LNCaP clone FGC (cell line): ENCODE measurements at regions not wholly inside any gene's neighbourhood (a gene's known extent, or its start where the extent isn't known, plus 50 kb on each side); places are given as distances from the start of the nearest gene placed in this dataset.
"Not testable (repeated sequence)": the region's sequence is repeated elsewhere in the genome, so short reads cannot be mapped to it uniquely, and the experiment has no call there.

Experiments
- DNase-seq: peaks from one replicate; pipeline ENCODE4 v3.0.0-alpha.2; 2011; ENCODE audit warnings: low read depth
- H3K4me3 ChIP-seq: 2 replicates; pipeline ENCODE4 v1.5.1; 2011; ENCODE audit warnings: mild to moderate bottlenecking, low read depth, low read length, control low read depth
- TF ChIP-seq, protein P1 (sequence below): IDR thresholded peaks from 2 replicates; pipeline ENCODE4 v1.5.1; 2012; ENCODE audit warnings: mild to moderate bottlenecking; ENCODE audit not compliant: control insufficient read depth, insufficient read depth; ENCODE audit errors: extremely low read depth

DNA sequence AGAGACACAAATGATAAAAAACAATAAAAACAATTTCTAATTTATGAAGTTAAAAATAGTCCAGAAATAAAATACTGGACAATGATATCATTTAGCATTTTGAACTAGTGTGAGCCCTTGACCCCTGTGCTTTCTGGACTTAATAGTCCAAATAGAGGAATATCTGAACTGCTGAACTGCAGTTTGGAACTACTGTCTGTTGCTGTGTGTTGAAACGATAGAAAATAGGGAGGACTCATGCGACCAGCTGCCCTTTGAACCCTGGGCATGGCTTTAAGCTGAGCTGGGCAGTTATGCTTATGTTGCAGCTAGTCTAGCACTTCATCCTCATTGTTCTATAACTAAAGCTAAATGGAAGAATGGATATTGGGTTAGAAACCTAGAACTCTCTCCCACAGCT lies 99.5 kb downstream of the FMR1NB start:
- no peak for DNase-seq
- H3K4me3 ChIP-seq, result no peak overlapping the region
- TF ChIP-seq, protein P1, sequence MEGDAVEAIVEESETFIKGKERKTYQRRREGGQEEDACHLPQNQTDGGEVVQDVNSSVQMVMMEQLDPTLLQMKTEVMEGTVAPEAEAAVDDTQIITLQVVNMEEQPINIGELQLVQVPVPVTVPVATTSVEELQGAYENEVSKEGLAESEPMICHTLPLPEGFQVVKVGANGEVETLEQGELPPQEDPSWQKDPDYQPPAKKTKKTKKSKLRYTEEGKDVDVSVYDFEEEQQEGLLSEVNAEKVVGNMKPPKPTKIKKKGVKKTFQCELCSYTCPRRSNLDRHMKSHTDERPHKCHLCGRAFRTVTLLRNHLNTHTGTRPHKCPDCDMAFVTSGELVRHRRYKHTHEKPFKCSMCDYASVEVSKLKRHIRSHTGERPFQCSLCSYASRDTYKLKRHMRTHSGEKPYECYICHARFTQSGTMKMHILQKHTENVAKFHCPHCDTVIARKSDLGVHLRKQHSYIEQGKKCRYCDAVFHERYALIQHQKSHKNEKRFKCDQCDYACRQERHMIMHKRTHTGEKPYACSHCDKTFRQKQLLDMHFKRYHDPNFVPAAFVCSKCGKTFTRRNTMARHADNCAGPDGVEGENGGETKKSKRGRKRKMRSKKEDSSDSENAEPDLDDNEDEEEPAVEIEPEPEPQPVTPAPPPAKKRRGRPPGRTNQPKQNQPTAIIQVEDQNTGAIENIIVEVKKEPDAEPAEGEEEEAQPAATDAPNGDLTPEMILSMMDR, result no peak

DNA sequence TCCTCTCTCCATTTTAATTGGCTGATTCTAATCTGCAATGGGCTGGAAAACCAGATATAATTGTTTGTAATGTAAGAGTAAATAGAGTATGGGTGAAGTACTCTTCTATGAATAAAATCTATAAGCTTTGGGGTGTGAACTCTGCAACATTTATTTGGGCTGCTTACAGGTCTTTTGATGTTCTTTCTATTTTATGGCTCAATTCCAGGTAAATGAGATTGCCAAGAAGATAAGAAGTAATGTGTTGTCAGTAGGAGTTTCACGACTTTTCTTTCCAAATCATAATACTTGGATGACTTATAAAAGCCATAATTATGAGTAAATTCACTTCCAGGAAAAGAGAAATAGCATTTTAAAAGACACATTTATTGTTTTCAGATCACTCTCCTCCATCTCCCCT lies 103.5 kb downstream of the FMR1NB start:
- H3K4me3 ChIP-seq, result no peak overlapping the region
- no peak for DNase-seq
- TF ChIP-seq, protein P1, result no peak

DNA sequence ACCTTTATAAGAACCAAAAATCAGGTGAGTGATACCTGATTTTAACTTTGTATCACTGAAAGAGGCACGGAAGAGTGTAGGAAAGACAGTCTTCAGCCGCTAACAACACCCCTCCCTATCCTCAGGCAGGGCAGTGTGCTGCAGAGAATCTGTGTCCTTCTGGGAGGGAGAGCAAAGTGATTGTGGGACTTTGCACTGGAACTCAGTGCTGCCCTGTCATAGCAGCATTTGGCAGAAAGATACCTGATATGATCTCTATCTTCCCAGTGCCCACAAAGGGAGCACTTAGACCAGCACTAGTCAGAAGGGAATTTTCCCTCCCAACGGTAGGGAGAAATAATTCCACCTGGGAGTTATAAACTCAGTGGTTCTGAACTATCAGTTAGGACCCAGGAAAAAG lies 139.0 kb downstream of the FMR1NB start:
- no peak for DNase-seq
- TF ChIP-seq, protein P1, result no peak
- H3K4me3 ChIP-seq, result no peak overlapping the region

DNA sequence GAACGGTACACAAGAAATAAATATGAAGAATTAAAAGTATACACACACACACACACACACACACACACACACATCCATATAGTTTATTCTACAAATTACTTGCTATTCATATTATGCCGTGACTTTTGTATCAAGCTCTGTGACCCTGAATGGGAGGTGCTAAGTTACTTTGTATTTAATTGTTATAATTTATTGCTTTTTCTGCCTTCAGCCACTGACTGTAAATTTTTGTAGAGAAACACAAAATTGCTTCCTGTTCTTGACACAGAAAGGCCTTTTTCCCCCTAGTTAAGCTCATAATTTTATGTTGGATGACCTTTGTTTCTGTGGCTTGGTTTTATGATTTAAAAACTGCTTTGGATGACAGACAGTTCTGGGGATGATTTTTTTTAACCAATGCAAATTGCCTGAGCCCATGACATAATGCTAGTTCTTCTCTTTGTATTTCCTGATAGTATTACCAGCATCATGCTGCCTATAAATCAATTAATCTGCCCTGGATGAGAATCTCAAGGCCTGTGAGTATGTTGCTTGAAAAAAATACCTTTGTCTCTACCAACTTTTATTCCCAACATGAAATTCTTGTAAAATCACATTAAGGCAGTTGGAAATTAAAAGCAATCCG lies 140.0 kb downstream of the FMR1NB start:
- TF ChIP-seq, protein P1, result no peak

DNA sequence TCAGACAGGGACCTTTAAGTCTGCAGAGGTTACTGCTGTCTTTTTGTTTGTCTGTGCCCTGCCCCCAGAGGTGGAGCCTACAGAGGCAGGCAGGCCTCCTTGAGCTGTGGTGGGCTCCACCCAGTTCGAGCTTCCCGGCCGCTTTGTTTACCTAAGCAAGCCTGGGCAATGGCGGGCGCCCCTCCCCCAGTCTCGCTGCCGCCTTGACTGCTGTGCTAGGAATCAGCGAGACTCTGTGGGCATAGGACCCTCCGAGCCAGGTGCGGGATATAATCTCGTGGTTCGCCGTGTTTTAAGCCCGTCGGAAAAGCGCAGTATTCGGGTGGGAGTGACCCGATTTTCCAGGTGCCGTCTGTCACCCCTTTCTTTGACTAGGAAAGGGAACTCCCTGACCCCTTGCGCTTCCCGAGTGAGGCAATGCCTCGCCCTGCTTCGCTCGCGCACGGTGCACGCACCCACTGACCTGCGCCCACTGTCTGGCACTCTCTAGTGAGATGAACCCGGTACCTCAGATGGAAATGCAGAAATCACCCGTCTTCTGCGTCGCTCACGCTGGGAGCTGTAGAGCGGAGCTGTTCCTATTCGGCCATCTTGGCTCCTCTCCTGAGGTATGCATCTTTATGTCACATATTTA lies 147.9 kb downstream of the FMR1NB start:
- not testable (repeated sequence) for H3K4me3 ChIP-seq, DNase-seq

More for the DNA sequence above, 140.0 kb downstream of the FMR1NB start:
- no peak overlapping the region for H3K4me3 ChIP-seq
- no peak for DNase-seq

DNA sequence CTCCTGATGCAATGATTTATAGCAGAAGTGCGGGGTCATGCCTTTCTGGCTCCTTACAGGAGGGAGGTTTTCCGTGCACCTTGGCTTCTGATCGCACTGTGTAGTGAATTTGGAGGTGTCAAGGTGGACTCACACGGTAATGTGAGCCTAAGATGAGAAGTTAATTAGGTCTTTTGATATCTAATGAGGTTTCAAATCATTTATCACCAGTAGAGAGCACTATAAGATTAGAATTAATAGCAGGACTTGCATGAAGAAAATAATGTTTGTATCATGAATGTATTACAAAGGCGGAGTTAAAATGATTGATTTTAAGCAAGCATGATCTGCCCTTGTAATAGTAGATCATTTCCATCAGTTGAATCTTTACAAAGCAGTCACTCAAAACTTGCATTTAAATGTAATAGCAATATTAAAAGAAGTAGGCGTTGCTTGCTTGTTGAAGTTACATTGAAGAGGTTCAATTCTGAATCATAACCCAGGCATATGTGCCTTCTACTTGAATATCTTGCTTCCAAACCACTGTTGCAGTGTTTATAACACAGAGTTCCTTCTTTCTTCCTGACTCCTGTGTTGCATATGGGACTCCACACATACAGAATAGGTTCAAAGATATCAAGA lies 152.1 kb downstream of the FMR1NB start:
- no peak overlapping the region for H3K4me3 ChIP-seq
- TF ChIP-seq, protein P1, result peak; percentile 25
- no peak for DNase-seq

DNA sequence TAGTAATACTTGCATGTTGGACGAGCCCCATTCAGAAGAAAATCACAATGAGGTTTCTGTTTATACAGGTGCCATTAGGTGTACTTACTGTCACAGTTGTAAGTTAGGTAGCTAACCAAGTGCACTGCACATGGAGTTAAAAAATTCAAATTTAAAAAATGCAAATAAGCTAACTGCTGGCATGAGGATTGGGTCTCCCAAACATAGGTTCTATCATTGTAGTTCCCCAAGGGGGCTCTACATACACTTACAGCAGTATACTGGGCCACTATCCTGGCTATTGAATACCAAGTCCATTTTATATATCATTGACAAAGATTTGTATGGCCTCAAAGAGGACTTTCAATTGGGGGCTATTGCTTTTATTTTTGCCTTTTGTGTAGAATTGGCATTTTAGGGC lies 153.4 kb downstream of the FMR1NB start:
- TF ChIP-seq, protein P1, result no peak
- no peak overlapping the region for H3K4me3 ChIP-seq
- no peak for DNase-seq
